Liver (tissue), 8 donors: ENCODE measurements at regions not wholly inside any gene's neighbourhood (a gene's known extent, or its start where the extent isn't known, plus 50 kb on each side); places are given as distances from the start of the nearest gene placed in this dataset.

Experiments used
- DNase-seq: peaks from one replicate; pipeline ENCODE4 v3.0.0-alpha.2; 2017; ENCODE audit warnings: low spot score
- H3K27ac ChIP-seq, 2 donors: one replicate each; pipeline ENCODE4 v1.7.0; 2013; ENCODE audit warnings: inconsistent platforms in 2 of 2, low read length in 2 of 2, control low read depth in 1 of 2, low read depth in 1 of 2, mild to moderate bottlenecking in 1 of 2
- H3K27me3 ChIP-seq, 4 donors: one replicate each; pipeline versions ENCODE4 v1.6.1 to v1.7.0; 2013; ENCODE audit warnings: low read length in 3 of 4, inconsistent platforms in 1 of 4, mild to moderate bottlenecking in 1 of 4, moderate library complexity in 1 of 4; ENCODE audit not compliant: control insufficient read depth in 4 of 4, insufficient read depth in 4 of 4
- H3K36me3 ChIP-seq, 4 donors: one replicate each; pipeline versions ENCODE4 v1.6.1 to v1.7.0; 2013; ENCODE audit warnings: low read length in 3 of 4, mild to moderate bottlenecking in 3 of 4, low read depth in 1 of 4, moderate library complexity in 1 of 4; ENCODE audit not compliant: control insufficient read depth in 4 of 4, insufficient read depth in 3 of 4
- H3K4me1 ChIP-seq, 4 donors: one replicate each; pipeline versions ENCODE4 v1.6.1 to v1.7.0; 2013; ENCODE audit warnings: low read length in 3 of 4, mild to moderate bottlenecking in 3 of 4, moderate library complexity in 1 of 4; ENCODE audit not compliant: control insufficient read depth in 4 of 4, insufficient read depth in 4 of 4
- H3K4me3 ChIP-seq, 3 donors: one replicate each; pipeline versions ENCODE4 v1.6.1 to v1.7.0; 2013; ENCODE audit warnings: low read length in 3 of 3, control low read depth in 1 of 3, low read depth in 1 of 3, mild to moderate bottlenecking in 1 of 3
- H3K9ac ChIP-seq, 2 donors: one replicate each; pipeline ENCODE4 v1.7.0; 2013; ENCODE audit warnings: low read length in 2 of 2, mild to moderate bottlenecking in 2 of 2, moderate library complexity in 2 of 2, control low read depth in 1 of 2, low read depth in 1 of 2
- H3K9me3 ChIP-seq, 4 donors: one replicate each; pipeline versions ENCODE4 v1.6.1 to v1.7.0; 2013; ENCODE audit warnings: low read length in 3 of 4; ENCODE audit not compliant: control insufficient read depth in 4 of 4
- ATF3 ChIP-seq: IDR thresholded peaks from 2 replicates; pipeline ENCODE4 v1.6.1; 2016; ENCODE audit warnings: antibody characterized with exemption
- CTCF ChIP-seq: fragments of 150-350 bp; IDR thresholded peaks from 2 replicates; pipeline ENCODE4 v1.5.1; 2017; ENCODE audit warnings: improper control_type of control experiment, low read depth, low read length; ENCODE audit not compliant: missing input control
- EGR1 ChIP-seq, 2 donors: IDR thresholded peaks; 2 replicates each; pipeline ENCODE4 v1.6.1; 2016 to 2018; ENCODE audit warnings: antibody characterized with exemption in 2 of 2, low read depth in 2 of 2
- FOXA2 ChIP-seq: IDR thresholded peaks from 2 replicates; pipeline ENCODE4 v1.6.1; 2016; ENCODE audit warnings: antibody characterized with exemption
- GABPA ChIP-seq, 2 donors: IDR thresholded peaks in 1 of 2; conservative IDR thresholded peaks in 1 of 2; 2 replicates each; pipeline ENCODE4 v1.6.1; 2016; ENCODE audit warnings: antibody characterized with exemption in 2 of 2, mild to moderate bottlenecking in 1 of 2, moderate library complexity in 1 of 2
- HNF4A ChIP-seq, 2 donors: conservative IDR thresholded peaks; 2 replicates each; pipeline ENCODE4 v1.6.1; 2016; ENCODE audit warnings: antibody characterized with exemption in 2 of 2, mild to moderate bottlenecking in 2 of 2
- HNF4G ChIP-seq: IDR thresholded peaks from 2 replicates; pipeline ENCODE4 v1.6.1; 2016; ENCODE audit warnings: antibody characterized with exemption
- JUND ChIP-seq, 2 donors: IDR thresholded peaks; 2 replicates each; pipeline ENCODE4 v1.6.1; 2016; ENCODE audit warnings: antibody characterized with exemption in 2 of 2
- MAX ChIP-seq: IDR thresholded peaks from 2 replicates; pipeline ENCODE4 v1.6.1; 2016; ENCODE audit warnings: antibody characterized with exemption
- NR2F2 ChIP-seq: IDR thresholded peaks from 2 replicates; pipeline ENCODE4 v1.6.1; 2016; ENCODE audit warnings: antibody characterized with exemption
- REST ChIP-seq: IDR thresholded peaks from 2 replicates; pipeline ENCODE4 v1.6.1; 2016; ENCODE audit warnings: antibody characterized with exemption, mild to moderate bottlenecking
- RXRA ChIP-seq, 2 donors: IDR thresholded peaks; 2 replicates each; pipeline ENCODE4 v1.6.1; 2017 to 2018; ENCODE audit warnings: antibody characterized with exemption in 2 of 2, mild to moderate bottlenecking in 1 of 2
- SP1 ChIP-seq: IDR thresholded peaks from 2 replicates; pipeline ENCODE4 v1.6.1; 2018; ENCODE audit warnings: antibody characterized with exemption, mild to moderate bottlenecking
- TAF1 ChIP-seq: conservative IDR thresholded peaks from 2 replicates; pipeline ENCODE4 v1.6.1; 2016; ENCODE audit warnings: antibody characterized with exemption, mild to moderate bottlenecking
- ZBTB33 ChIP-seq: IDR thresholded peaks from 2 replicates; pipeline ENCODE4 v1.6.1; 2016; ENCODE audit warnings: antibody characterized with exemption
- WGBS: extraction: QIAGEN DNeasy Blood & Tissue Kit; methylation state at CpG from one replicate; pipeline ENCODE4 v1.1.7; 2013; 5-methylcytosine and 5-hydroxymethylcytosine counted together
- donor health status: healthy.
- donor health status: healthy.
- donor health status: healthy.
- donor health status: healthy.
- donor health status: healthy.

- TF ChIP-seq CTCF (no peak), NR2F2 (no peak), ATF3 (no peak), FOXA2 (no peak), TAF1 (no peak), JUND (IDR thresholded peaks at IDR 0.05) (no peak), REST (no peak), SP1 (no peak), HNF4A (conservative IDR thresholded peaks at IDR 0.05) (no peak), GABPA (IDR thresholded peaks at IDR 0.05 in 1 of 2, conservative IDR thresholded peaks at IDR 0.05 in 1 of 2) (no peak), HNF4G (no peak), MAX (no peak), RXRA (IDR thresholded peaks at IDR 0.05) (no peak)
- 83% methylated on average over 21 of the region's 21 CpGs for WGBS
- Histone ChIP-seq H3K9me3 (peaks cover 0 to 3% (median 1%) of the 10 kb centered on the region in 4 donors), H3K36me3 (no peaks in the 10 kb centered on the region), H3K27me3 (no peaks in the 10 kb centered on the region), H3K9ac (no peak overlapping the region), H3K4me1 (no peaks in the 10 kb centered on the region), H3K27ac (no peak overlapping the region), H3K4me3 (no peak overlapping the region)
- DNase-seq: no peak
These were observed 129.7 kb upstream of the PPP2R2D start for GRCh38 chr10:131770946-131771633.

- DNase-seq: no peak
- 92% methylated on average over 16 of the region's 16 CpGs for WGBS
- TF ChIP-seq NR2F2 (no peak), GABPA (IDR thresholded peaks at IDR 0.05 in 1 of 2, conservative IDR thresholded peaks at IDR 0.05 in 1 of 2) (no peak), MAX (no peak), RXRA (IDR thresholded peaks at IDR 0.05) (no peak), REST (no peak), FOXA2 (no peak), ZBTB33 (no peak), HNF4G (no peak), HNF4A (conservative IDR thresholded peaks at IDR 0.05) (no peak), ATF3 (no peak), EGR1 (IDR thresholded peaks at IDR 0.05; ENCODE audit: low read depth in 2 of 2) (no peak), TAF1 (no peak)
These were observed 129.0 kb upstream of the PPP2R2D start for GRCh38 chr10:131771634-131772358.

More at GRCh38 chr10:131771634-131772358, 129.0 kb upstream of the PPP2R2D start:
- Histone ChIP-seq H3K9ac (no peak overlapping the region), H3K4me3 (no peak overlapping the region), H3K9me3 (peaks cover 0 to 9% (median 6%) of the 10 kb centered on the region in 4 donors), H3K4me1 (no peaks in the 10 kb centered on the region), H3K36me3 (no peaks in the 10 kb centered on the region), H3K27me3 (no peaks in the 10 kb centered on the region), H3K27ac (no peak overlapping the region)
